D721Med (cell line): ENCODE measurements at regions not wholly inside any gene's neighbourhood (a gene's known extent, or its start where the extent isn't known, plus 50 kb on each side); places are given as distances from the start of the nearest gene placed in this dataset.

Experiments used
- DNase-seq: peaks from one replicate; pipeline ENCODE4 v3.0.0; 2011; ENCODE audit warnings: low spot score; ENCODE audit not compliant: insufficient read length
- FAIRE-seq: peaks from 2 replicates; lab custom pipeline; 2011; peaks lifted over from hg19 to GRCh38; lab: Jason Lieb, UNC
- TF ChIP-seq, protein P1 (sequence below): IDR thresholded peaks from 2 replicates; pipeline ENCODE4 v1.5.1; 2012; ENCODE audit warnings: mild to moderate bottlenecking, control low read depth; ENCODE audit not compliant: insufficient read depth; ENCODE audit errors: missing control alignments

DNA sequence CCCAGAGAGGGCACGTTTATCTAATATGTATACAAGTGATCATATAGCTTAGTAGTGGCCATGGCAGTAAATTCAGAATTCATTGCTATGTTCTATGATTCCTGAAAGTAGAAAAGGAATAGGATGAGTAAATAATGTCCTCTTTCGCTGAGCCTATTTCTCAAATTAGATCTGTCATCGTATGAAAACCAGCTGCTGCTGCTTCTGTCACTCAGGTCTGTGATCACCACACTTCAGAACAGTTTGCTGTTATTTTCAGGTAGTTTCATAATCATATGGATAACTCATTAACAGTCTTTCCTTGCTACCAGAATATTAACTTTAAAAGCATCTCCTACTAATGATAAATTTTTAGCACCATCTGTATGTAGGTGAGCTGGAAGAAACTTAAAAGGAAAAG lies 289.1 kb upstream of the AZI2 start:
- no peak for DNase-seq
- TF ChIP-seq, protein P1, sequence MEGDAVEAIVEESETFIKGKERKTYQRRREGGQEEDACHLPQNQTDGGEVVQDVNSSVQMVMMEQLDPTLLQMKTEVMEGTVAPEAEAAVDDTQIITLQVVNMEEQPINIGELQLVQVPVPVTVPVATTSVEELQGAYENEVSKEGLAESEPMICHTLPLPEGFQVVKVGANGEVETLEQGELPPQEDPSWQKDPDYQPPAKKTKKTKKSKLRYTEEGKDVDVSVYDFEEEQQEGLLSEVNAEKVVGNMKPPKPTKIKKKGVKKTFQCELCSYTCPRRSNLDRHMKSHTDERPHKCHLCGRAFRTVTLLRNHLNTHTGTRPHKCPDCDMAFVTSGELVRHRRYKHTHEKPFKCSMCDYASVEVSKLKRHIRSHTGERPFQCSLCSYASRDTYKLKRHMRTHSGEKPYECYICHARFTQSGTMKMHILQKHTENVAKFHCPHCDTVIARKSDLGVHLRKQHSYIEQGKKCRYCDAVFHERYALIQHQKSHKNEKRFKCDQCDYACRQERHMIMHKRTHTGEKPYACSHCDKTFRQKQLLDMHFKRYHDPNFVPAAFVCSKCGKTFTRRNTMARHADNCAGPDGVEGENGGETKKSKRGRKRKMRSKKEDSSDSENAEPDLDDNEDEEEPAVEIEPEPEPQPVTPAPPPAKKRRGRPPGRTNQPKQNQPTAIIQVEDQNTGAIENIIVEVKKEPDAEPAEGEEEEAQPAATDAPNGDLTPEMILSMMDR, result no peak
- no peak for FAIRE-seq

DNA sequence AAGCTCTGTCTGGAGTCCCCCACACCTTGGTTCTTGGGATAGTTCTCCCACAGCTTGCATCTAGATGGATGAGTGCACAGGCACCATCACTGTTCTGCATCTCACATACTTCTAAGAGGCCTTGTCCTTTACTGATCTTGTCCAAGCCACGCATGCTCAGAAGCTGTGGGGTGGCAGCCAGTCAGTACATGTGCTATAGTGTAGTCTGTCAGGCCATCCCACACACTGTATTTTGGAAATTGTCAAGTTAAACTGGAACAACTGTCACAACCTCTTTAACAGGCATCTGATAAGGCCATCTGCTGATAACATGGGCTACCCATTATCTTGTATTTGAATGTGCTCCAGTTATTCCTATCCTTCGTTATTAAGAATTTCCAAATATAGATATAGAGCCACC lies 296.5 kb upstream of the AZI2 start:
- FAIRE-seq (no peak), DNase-seq (no peak)
- TF ChIP-seq, protein P1, result no peak

DNA sequence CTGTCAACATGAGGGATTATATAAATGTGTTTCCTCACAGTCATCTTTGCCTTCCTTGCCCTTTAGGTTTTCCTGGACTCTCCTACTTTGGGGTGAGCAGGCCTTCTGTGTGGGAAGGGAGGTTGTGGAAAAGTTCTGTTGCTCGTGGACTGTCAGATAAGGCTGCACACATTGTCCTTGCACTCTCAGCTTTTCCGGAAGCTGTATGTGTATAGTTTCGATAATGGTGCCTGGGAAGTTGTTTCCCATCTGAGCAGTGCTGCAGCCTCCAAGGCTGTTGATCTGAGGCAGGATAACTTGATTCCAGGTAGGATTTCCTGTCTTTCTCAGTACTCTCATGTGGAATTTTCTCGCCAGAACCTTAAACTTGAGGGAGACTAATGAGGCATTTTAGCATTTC lies 297.8 kb upstream of the AZI2 start:
- no peak for FAIRE-seq
- TF ChIP-seq, protein P1, result no peak
- no peak for DNase-seq

DNA sequence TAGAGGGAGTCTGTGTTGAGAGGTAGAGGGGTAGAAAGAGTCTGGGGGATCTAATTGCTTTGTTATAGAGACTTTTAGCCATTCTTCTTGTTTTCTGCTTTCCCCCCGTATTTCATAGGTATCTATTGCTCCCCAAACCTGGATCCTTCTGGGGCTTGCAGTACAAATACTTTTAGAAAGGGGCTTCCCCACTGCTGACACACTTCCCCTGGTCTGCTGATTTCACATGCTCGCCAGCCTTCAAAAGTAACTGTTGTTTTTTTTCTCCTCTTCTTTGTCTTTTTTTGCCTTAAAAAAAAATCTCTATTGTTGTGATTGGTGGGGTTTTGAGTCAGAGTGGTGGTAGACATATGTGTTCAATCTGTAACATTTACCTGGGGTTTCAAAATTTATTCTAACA lies 300.6 kb upstream of the AZI2 start:
- TF ChIP-seq, protein P1, result no peak
- DNase-seq, result no peak
- no peak for FAIRE-seq

DNA sequence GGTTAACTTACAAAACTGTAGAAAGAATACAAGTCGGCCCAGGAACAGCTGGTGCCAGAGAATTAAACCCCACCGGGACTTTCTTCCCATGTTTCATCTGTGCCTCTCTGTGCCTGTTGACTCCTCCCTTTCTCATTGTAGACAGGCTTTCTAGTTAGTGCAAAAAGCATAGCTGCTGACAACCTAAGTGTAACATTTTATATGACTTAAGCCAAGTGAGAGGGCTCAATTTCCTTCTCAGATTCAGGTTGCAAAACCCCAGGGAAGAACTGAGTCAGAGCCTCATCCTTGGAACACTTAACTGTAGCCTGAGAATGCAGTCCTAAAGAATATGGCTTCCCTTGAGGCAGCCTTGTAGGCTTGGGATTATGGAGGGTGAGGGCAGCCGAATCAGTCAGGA lies 302.5 kb upstream of the AZI2 start:
- FAIRE-seq (no peak), DNase-seq (no peak)
- TF ChIP-seq, protein P1, result no peak

DNA sequence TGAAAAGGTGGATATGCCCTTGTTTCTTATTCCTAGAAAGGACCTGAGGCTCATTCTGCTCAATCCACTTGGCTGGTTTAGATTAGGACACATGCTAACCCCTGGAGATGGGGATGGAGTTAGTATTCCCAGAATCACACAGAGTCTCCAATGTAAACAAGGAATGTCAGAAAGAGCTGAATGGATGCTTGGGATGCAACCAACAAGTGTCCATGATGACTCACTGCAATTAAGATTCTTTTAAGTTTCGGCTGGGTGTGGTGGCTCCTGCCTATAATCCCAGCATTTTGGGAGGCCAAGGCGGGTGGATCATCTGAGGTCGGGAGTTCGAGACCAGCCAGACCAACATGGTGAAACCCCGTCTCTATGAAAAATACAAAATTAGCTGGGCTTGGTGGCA lies 315.5 kb upstream of the AZI2 start:
- TF ChIP-seq, protein P1, result no peak
- no peak for DNase-seq
- no peak for FAIRE-seq

DNA sequence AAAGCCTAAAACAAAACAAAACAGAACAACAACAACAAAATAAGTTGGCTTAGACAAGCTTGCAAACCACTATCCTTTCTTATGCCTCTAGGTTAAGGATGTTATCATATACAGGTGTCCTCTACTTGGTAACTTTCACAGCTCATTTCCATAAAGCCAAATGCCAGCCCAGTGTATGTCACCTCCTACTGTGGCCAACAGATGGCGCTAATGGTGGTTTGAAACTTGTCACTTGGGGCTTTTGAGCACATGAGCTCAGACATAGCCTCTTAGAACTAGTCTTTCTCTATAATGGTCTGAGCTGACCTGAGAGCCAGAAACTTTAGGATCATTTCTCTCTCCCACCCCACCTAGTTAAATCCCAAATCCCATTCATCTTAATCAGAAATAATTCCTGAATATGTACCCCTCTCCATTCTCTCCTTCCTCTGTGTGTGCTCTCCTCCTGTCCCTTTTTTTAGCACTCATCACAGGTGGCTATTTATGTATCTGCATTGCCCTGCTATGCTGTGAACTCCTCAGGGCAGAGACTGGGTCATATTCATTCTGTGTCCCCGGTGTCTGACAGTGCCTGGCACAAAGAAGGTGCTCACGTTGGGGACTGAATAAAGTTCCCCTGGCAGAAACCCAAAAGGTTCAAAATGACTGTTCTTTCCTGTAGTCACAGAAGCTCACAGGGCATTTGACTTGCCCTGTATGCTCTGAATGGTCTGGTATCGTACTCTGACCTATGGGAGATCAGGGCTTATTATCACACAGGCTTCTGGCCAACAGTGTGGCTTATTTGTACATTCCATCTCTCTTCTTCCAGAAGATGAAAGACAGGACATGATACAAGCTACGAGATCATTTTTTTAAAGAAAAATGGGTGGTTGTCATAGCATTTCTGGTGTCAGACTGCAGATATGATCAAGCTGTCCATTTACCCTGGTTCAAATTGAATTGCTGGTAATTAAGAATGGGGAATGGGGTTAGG lies 319.3 kb upstream of the AZI2 start:
- peak; percentile 93 for FAIRE-seq
- no peak for DNase-seq
- TF ChIP-seq, protein P1, result peak; percentile 88
